B cell (primary cell): ENCODE measurements at regions not wholly inside any gene's neighbourhood (a gene's known extent, or its start where the extent isn't known, plus 50 kb on each side); places are given as distances from the start of the nearest gene placed in this dataset.

Source experiments
- ATAC-seq: fragments of 200-7000 bp; cut with Tn5 transposase; one replicate; pipeline ENCODE4 v1.10.0; 2021; ENCODE audit warnings: low read depth, mild to moderate bottlenecking, moderate number of reproducible peaks, moderate library complexity
- CTCF ChIA-PET: fragments of 350-600 bp; sonication (Branson Sonifier 250); formaldehyde crosslinking; loops from one replicate; lab custom pipeline; 2021; ENCODE audit warnings: antibody characterized with exemption, inconsistent platforms; lab: Charles Lee
- POLR2A ChIA-PET: fragments of 350-600 bp; sonication (Branson Sonifier 250); formaldehyde crosslinking; loops from one replicate; lab custom pipeline; 2021; ENCODE audit warnings: antibody characterized with exemption; lab: Charles Lee
- DNase-seq: peaks from one replicate; pipeline ENCODE4 v3.0.0; 2013
- H2AFZ ChIP-seq: 2 replicates; pipeline ENCODE4 v1.6.1; 2012; ENCODE audit warnings: mild to moderate bottlenecking, low read depth, low read length; ENCODE audit not compliant: insufficient read depth, poor library complexity, severe bottlenecking
- H3K27ac ChIP-seq, 2 donors: 1 replicate in 1 of 2; 2 replicates in 1 of 2; pipeline ENCODE4 v1.5.1; 2012 to 2013; ENCODE audit warnings: low read length in 2 of 2, mild to moderate bottlenecking in 2 of 2, moderate library complexity in 1 of 2
- H3K27me3 ChIP-seq, 4 experiments: fragments of 200-600 bp in 1 of 4; sonication (generic) in 1 of 4; replicated peaks in 1 of 4; 1 replicate in 2 of 4; 2 replicates in 2 of 4; pipeline versions ENCODE4 v1.6.1 to v1.7.0; 2013 to 2016; ENCODE audit warnings: low read length in 3 of 4, mild to moderate bottlenecking in 2 of 4, mixed read lengths in 1 of 4, moderate library complexity in 1 of 4; ENCODE audit not compliant: insufficient read depth in 4 of 4, control insufficient read depth in 3 of 4; ENCODE audit errors: control extremely low read depth in 1 of 4
- H3K36me3 ChIP-seq, 2 experiments: replicated peaks in 1 of 2; 1 replicate in 1 of 2; 2 replicates in 1 of 2; pipeline versions ENCODE4 v1.6.1 to v1.7.1; 2013; ENCODE audit warnings: low read length in 1 of 2; ENCODE audit not compliant: insufficient read depth in 2 of 2, control insufficient read depth in 1 of 2; ENCODE audit errors: control extremely low read depth in 1 of 2, extremely low read depth in 1 of 2
- H3K4me1 ChIP-seq, 2 donors: fragments of 200-600 bp in 1 of 2; sonication (generic) in 1 of 2; 1 replicate in 1 of 2; 2 replicates in 1 of 2; pipeline versions ENCODE4 v1.5.1 to v1.6.1; 2013 to 2017; ENCODE audit warnings: low read length in 2 of 2; ENCODE audit not compliant: control insufficient read depth in 2 of 2, insufficient read depth in 2 of 2
- H3K4me2 ChIP-seq: replicated peaks from 2 replicates; pipeline ENCODE3; 2012; ENCODE audit warnings: mild to moderate bottlenecking, low read depth, low read length; ENCODE audit not compliant: poor library complexity, severe bottlenecking
- H3K4me3 ChIP-seq, 5 experiments: fragments of 200-600 bp in 1 of 5; sonication (generic) in 1 of 5; 1 replicate in 3 of 5; 2 replicates in 2 of 5; pipeline versions ENCODE4 v1.5.1 to v1.7.0; 2011 to 2016; ENCODE audit warnings: low read length in 4 of 5, mild to moderate bottlenecking in 4 of 5, low read depth in 2 of 5, control low read depth in 1 of 5, moderate library complexity in 1 of 5; ENCODE audit not compliant: insufficient read depth in 1 of 5; ENCODE audit errors: control extremely low read depth in 1 of 5, extremely low read depth in 1 of 5
- H3K79me2 ChIP-seq: fragments of 200-600 bp; sonication (generic); one replicate; pipeline ENCODE4 v1.6.0; 2016; ENCODE audit warnings: low read length; ENCODE audit not compliant: control insufficient read depth, insufficient read depth
- H3K9ac ChIP-seq: fragments of 200-600 bp; sonication (generic); 2 replicates; pipeline ENCODE4 v1.6.1; 2017; ENCODE audit warnings: mild to moderate bottlenecking, low read length, moderate library complexity
- H3K9me3 ChIP-seq, 3 donors: one replicate each; pipeline versions ENCODE4 v1.6.1 to v1.7.1; 2013; ENCODE audit warnings: low read length in 2 of 3; ENCODE audit not compliant: control insufficient read depth in 2 of 3, insufficient read depth in 1 of 3; ENCODE audit errors: control extremely low read depth in 1 of 3
- H4K20me1 ChIP-seq: 2 replicates; pipeline ENCODE4 v1.6.0; 2012; ENCODE audit warnings: mild to moderate bottlenecking, low read length; ENCODE audit not compliant: insufficient read depth, control insufficient read depth, poor library complexity, severe bottlenecking
- H3K27ac Mint-ChIP-seq: one replicate; pipeline ENCODE4 v1.8.0; 2021; ENCODE audit warnings: mixed read lengths
- H3K27me3 Mint-ChIP-seq: one replicate; pipeline ENCODE4 v1.8.0; 2021; ENCODE audit warnings: mixed read lengths
- H3K4me1 Mint-ChIP-seq: one replicate; pipeline ENCODE4 v1.8.0; 2021; ENCODE audit warnings: mixed read lengths
- H3K4me3 Mint-ChIP-seq: one replicate; pipeline ENCODE4 v1.8.0; 2021; ENCODE audit warnings: mixed read lengths
- H3K9me3 Mint-ChIP-seq: one replicate; pipeline ENCODE4 v1.8.0; 2022; ENCODE audit warnings: mixed read lengths; ENCODE audit not compliant: insufficient read depth
- CTCF ChIP-seq: fragments of 200-600 bp; IDR thresholded peaks from one replicate; pipeline ENCODE4 v1.8.0; 2022; ENCODE audit warnings: antibody characterized with exemption, mild to moderate bottlenecking
- EZH2 ChIP-seq: IDR thresholded peaks from 2 replicates; pipeline ENCODE4 v1.6.1; 2012; ENCODE audit warnings: borderline replicate concordance, low read depth, mild to moderate bottlenecking, moderate library complexity, low read length; ENCODE audit not compliant: insufficient read depth, poor library complexity, severe bottlenecking
- WGBS: methylation state at CpG from one replicate; pipeline ENCODE4 v1.1.5; 2013; ENCODE audit warnings: missing lambda C conversion rate; ENCODE audit not compliant: insufficient coverage; 5-methylcytosine and 5-hydroxymethylcytosine counted together
- intact Hi-C: fragments of 100-400 bp; cut with micrococcal nuclease; formaldehyde crosslinking; loops from one replicate; pipeline ENCODE4 v1.10.0; 2022

- H3K9ac ChIP-seq: no peak overlapping the region
- peaks cover 20% of the 10 kb centered on the region for H3K27me3 Mint-ChIP-seq
- H3K27ac Mint-ChIP-seq: no peak overlapping the region
- no peaks in the 10 kb centered on the region for H3K27me3 ChIP-seq
- no peaks in the 10 kb centered on the region for H3K4me1 ChIP-seq
- H3K4me3 ChIP-seq: no peak overlapping the region
- H4K20me1 ChIP-seq: no peaks in the 10 kb centered on the region
- TF ChIP-seq CTCF (no peak), EZH2 (no peak)
- ATAC-seq: no peak
- H3K79me2 ChIP-seq: no peaks in the 10 kb centered on the region
- no peak for DNase-seq
- H3K4me2 ChIP-seq: no peak overlapping the region
- no peaks in the 10 kb centered on the region for H3K36me3 ChIP-seq
- no peak overlapping the region for H3K27ac ChIP-seq
- intact Hi-C loops: no loop called here
- H3K4me3 Mint-ChIP-seq: no peak overlapping the region
- ChIA-PET CTCF (no interaction called here), POLR2A (no interaction called here)
- no CpG with 5 or more reads among the region's 1 CpG for WGBS
- peaks cover 2% of the 10 kb centered on the region for H3K9me3 Mint-ChIP-seq
- no peak overlapping the region for H2AFZ ChIP-seq
- H3K4me1 Mint-ChIP-seq: peaks cover 9% of the 10 kb centered on the region
- no peaks in the 10 kb centered on the region for H3K9me3 ChIP-seq
Measured at GRCh38 chr12:90239732-90240260, 531.2 kb upstream of the ATP2B1 start.

GRCh38 chr12:90238663-90239271 is 530.1 kb upstream of the ATP2B1 start:
- no peaks in the 10 kb centered on the region for H3K79me2 ChIP-seq
- DNase-seq (no peak), ATAC-seq (no peak)
- H3K4me1 ChIP-seq: no peaks in the 10 kb centered on the region
- no peak for TF ChIP-seq CTCF
- TF ChIP-seq EZH2: no peak
- no peak overlapping the region for H2AFZ ChIP-seq
- WGBS: no CpG with 5 or more reads among the region's 2 CpGs
- no peaks in the 10 kb centered on the region for H4K20me1 ChIP-seq
- no peaks in the 10 kb centered on the region for H3K36me3 ChIP-seq
- H3K27me3 Mint-ChIP-seq: peaks cover 20% of the 10 kb centered on the region
- H3K27ac ChIP-seq: no peak overlapping the region
- H3K4me1 Mint-ChIP-seq: peaks cover 9% of the 10 kb centered on the region
- ChIA-PET CTCF (no interaction called here), POLR2A (no interaction called here)
- H3K27ac Mint-ChIP-seq: no peak overlapping the region
- no peak overlapping the region for H3K4me3 ChIP-seq
- H3K4me3 Mint-ChIP-seq: no peak overlapping the region
- intact Hi-C loops: no loop called here
- H3K4me2 ChIP-seq: no peak overlapping the region
- H3K9me3 ChIP-seq: no peaks in the 10 kb centered on the region
- no peak overlapping the region for H3K9ac ChIP-seq
- H3K27me3 ChIP-seq: no peaks in the 10 kb centered on the region
- peaks cover 2% of the 10 kb centered on the region for H3K9me3 Mint-ChIP-seq
